RCC 7860 (cell line): ENCODE measurements at regions not wholly inside any gene's neighbourhood (a gene's known extent, or its start where the extent isn't known, plus 50 kb on each side); places are given as distances from the start of the nearest gene placed in this dataset.
"Not testable (repeated sequence)": the region's sequence is repeated elsewhere in the genome, so short reads cannot be mapped to it uniquely, and the experiment has no call there.

Experiments used
- DNase-seq: peaks from one replicate; pipeline ENCODE4 v3.0.0-alpha.2; 2015; ENCODE audit warnings: low spot score
- FAIRE-seq: peaks from 2 replicates; lab custom pipeline; 2012; peaks lifted over from hg19 to GRCh38; lab: Jason Lieb, UNC

GRCh38 chr6:25112322-25112773 lies 166.8 kb upstream of the CARMIL1 start:
- DNase-seq (no peak), FAIRE-seq (no peak)

DNA sequence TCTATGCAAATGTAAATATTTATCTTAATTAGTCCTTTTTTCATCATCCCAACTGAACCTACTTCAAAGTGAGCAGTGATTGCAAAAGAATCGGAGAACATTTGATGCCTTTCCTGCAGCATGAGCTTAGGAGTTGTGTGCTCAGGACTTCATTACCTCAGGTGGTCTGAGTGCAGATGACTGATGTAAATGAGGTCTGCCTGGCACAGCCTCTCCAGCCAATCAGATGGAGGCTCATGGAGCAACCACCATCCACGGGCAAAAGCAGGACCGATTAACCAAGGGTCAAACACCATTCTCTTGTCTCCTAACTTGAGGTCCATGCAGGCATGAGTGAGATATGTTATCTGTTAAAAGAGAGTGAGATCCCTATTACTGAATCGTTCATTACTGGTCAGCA lies 165.7 kb upstream of the CARMIL1 start:
- FAIRE-seq: no peak

GRCh38 chr6:25118038-25118437 lies 161.1 kb upstream of the CARMIL1 start:
- FAIRE-seq (no peak), DNase-seq (no peak)

More for the DNA sequence above, 165.7 kb upstream of the CARMIL1 start:
- DNase-seq: no peak

GRCh38 chr6:25121186-25121585 lies 158.0 kb upstream of the CARMIL1 start:
- FAIRE-seq (no peak), DNase-seq (no peak)

DNA sequence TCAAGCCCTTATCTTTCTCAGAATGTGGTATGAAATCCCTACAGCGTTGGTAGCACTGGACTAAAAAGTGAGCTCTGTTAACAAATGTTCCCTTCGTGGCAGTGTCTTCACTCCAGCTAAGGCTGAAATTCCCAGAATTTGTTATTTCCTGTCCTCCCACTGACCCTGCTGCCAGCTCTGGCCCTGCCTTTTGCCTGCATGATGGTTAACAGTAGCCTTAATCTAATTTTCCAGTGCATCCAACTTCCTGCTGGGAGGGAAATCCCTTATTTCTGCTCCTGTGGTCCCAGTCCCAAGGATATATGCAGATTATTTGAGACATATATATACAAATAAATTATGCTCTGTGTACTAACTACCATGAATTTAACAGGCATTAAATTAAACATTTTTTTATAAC lies 157.2 kb upstream of the CARMIL1 start:
- FAIRE-seq (no peak), DNase-seq (no peak)

DNA sequence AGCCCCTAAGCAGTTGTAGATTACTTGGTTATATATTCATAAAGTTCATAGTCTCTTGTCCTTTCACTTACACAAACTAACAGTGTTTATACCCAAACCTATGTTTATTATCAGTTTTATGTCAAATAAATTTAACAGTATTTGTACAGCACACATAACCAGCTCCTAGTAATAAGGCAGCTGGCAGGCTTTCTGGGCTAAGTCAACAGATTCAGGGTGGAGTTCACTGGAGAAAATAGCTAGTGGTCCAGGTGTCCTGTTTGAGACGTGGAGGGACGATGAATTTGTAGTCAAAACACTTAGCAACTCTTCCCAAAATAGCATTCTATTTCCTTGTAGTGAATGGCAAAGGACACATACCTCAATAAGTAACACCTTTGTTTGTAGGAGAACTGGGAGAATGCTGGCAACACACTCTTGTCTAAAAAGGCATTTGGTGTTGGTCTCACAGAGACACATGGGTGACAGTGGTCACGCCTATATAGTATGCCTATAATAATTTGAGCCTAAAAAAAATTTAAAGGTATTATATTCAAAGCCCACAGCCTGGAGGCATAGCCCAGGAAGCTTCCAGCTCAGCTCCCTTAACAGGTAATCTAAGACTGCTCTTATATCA lies 156.4 kb upstream of the CARMIL1 start:
- FAIRE-seq (no peak), DNase-seq (no peak)

DNA sequence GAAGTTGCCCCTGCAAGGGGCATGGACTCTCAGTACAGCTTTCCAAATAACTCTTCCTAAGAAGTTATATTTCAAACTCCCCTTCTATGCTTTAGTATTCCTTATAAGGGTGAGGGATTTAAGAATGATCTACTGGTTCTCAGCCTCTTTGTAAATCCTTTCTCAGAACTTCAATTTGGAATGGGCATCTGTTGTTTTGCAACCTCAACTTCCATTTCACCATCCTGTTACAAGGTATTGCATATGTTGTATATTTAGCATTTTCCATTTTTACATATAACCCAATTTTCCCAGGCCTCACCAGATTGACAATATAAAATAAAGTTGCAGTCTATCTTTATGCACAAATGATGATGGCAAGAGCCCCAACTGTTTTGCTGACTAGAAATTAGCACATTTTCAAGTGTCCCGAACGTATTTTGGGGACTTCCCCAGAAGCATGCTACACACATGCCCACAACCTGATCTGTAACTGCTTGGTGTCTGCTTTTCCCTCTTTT lies 154.9 kb upstream of the CARMIL1 start:
- FAIRE-seq (no peak), DNase-seq (no peak)

DNA sequence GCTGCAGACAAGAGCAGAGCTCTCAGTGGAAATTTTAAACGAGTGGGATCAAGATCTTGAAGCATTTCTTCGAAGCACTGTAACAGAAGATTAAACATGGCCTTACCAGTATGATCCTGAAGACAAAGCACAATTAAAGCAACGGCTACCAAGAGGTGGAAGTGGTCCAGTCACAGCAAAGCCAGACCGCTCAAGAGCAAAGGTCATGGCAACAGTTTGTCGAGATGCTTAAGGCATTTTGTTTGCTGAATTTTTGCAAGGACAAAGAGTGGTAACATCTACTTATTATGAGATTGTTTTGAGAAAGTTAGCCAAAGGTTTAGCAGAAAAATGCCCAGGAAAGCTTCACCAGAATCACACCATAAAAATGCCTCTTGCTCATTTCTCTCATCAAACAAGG lies 153.4 kb upstream of the CARMIL1 start:
- no peak for FAIRE-seq

GRCh38 chr6:25127076-25127837 lies 151.9 kb upstream of the CARMIL1 start:
- FAIRE-seq (no peak), DNase-seq (no peak)

More for the DNA sequence above, 153.4 kb upstream of the CARMIL1 start:
- no peak for DNase-seq

- DNase-seq (no peak), FAIRE-seq (no peak)
Measured at GRCh38 chr6:25130518-25130917, 148.7 kb upstream of the CARMIL1 start.

- FAIRE-seq: no peak
- no peak for DNase-seq
Measured at GRCh38 chr6:25132934-25133333, 146.2 kb upstream of the CARMIL1 start.

- DNase-seq (no peak), FAIRE-seq (no peak)
Measured at GRCh38 chr6:25133568-25133967, 145.6 kb upstream of the CARMIL1 start.

DNA sequence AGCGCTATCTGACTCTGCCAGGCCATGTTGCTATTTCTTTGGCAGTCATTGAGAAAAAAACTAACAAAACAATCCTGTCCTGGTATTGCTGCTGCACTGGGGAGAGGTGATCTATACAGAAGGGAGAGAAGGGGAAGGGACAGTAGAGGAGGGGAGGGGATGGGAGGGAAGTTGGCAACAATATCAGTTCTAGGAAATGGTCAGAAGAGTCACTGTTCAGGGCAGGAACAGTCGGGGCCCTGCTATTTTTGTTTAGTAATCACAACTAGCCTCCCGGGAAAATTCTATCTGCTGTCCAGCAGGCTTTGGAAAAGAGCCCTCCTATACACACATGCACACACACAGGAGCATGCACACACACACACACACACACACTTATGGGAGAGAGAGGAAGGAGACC lies 142.3 kb upstream of the CARMIL1 start:
- FAIRE-seq (no peak), DNase-seq (no peak)

DNA sequence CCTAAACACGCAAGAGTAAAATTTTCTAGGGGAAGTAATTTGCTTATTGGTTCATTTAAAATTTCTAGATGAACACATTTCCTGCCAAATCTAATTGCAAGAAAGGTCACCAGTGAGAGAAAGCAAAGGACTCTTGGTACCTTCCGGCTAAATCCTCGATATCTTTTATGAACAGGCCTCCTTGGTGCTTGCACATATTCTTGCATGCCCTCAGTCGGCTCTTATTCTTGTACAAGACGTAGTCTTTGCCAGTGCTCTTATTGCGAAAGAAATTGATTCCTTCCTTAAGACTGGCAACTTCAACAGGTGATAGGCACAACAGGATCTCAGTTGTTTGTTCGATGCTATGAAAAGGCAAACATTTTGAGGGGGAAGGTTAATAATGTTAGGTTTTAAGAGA lies 141.7 kb upstream of the CARMIL1 start:
- DNase-seq (no peak), FAIRE-seq (no peak)

DNA sequence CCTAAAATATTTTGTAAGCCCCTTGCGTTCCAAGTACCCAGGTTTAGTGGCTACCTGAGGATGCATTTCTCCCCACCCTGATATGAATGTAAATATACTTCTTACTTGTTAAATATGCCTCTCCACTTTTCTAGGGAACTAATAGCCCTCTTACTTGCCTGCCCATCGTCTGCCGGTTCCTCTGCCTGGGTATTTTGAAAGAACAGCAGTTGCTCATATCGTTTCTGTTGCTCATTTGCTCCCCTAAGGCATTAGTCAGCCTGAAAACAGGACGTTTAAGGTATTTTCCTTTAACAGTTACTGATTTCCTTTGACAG lies 141.3 kb upstream of the CARMIL1 start:
- no peak for FAIRE-seq

DNA sequence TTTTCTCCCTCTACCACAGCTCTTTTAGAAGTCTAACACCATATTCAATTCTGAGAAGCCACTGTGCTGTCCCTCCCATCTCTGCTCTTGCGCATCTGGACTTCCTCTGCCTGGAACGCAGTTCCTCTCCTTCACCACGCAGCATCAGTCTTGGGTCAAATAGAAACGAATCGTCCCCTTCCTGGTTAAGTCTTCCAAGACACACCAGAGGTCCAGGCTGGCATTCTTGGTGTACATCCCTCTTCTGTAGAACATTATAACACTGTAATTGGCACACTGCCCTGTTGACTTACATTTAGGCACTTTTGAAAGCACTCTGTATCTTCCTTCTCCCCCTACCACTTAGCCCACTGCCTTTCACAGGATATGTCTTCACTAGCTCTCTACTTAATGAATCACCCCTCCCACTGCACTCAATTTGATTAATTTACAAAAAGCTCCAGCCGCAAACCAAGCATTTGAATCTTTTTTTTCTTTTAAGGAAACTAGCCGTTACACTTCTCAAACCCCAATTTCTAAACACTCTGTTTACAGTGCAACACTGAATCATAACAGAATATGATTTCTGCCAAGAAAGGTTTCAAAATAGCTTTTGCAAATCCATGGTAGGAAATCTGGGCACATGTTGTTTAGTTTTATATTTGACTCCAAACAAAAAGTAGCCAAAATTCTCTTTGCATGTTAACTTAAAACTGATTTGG lies 140.8 kb upstream of the CARMIL1 start:
- no peak for FAIRE-seq

More for the DNA sequence above, 141.3 kb upstream of the CARMIL1 start:
- no peak for DNase-seq

DNA sequence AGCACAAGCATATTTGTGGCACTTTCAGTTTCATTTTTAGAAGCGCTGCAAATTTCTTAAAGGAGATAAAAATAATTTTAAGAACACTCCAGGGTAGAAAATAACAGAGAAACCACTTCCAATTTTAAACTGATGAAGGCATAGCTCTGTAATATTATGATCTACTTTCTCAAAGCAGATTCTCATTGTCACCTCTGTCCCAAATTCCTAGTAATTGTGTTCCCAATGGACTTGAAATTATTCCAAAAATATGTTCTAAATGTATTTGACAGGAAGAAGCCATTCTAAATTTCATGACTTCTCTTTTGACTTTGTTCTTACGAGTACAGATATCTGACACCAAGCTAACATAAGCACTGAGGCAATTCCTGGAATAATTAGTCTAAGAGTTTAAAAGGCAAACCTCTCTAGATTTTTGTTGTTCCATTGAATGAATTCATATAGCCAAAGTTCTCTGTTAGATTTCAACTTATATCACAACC lies 140.2 kb upstream of the CARMIL1 start:
- no peak for FAIRE-seq

More for the DNA sequence above, 140.8 kb upstream of the CARMIL1 start:
- DNase-seq: peak; percentile 20

GRCh38 chr6:25139608-25140007 lies 139.6 kb upstream of the CARMIL1 start:
- DNase-seq, FAIRE-seq: not testable (repeated sequence)

More for the DNA sequence above, 140.2 kb upstream of the CARMIL1 start:
- DNase-seq: no peak

- FAIRE-seq (no peak), DNase-seq (no peak)
Measured at GRCh38 chr6:25142506-25142905, 136.7 kb upstream of the CARMIL1 start.

GRCh38 chr6:25144919-25145318 lies 134.3 kb upstream of the CARMIL1 start:
- DNase-seq: no peak
- no peak for FAIRE-seq

GRCh38 chr6:25147223-25147622 lies 132.0 kb upstream of the CARMIL1 start:
- FAIRE-seq (no peak), DNase-seq (no peak)

DNA sequence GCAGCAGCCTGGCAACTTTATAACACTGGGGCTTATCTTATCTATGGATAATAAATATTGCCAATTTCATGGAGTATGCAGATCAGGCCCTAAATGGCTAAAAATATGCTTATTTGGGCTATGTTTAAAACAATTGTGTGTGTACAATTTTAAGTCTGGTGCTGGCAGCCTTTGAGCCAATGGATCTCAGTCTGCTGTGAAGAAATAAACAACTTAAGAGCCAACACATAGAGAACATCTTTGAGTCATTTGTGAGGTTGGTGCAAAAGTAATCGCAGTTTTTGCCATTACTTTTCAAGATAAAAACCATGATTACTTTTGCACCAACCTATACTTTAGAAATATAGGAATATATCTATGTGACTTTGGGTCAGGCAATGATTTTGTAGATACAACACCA lies 129.1 kb upstream of the CARMIL1 start:
- no peak for FAIRE-seq
- DNase-seq: no peak
